Stimulated activated naive CD4-positive, alpha-beta T cell (primary cell): ENCODE measurements at regions not wholly inside any gene's neighbourhood (a gene's known extent, or its start where the extent isn't known, plus 50 kb on each side); places are given as distances from the start of the nearest gene placed in this dataset.
A peak's percentile ranks its signal among the peaks of the same experiment; 100 is the strongest.

Source experiments
- DNase-seq, 6 experiments: peaks; one replicate each; lab custom pipeline; 2025; lab: John Stamatoyannopoulos, UW

DNA sequence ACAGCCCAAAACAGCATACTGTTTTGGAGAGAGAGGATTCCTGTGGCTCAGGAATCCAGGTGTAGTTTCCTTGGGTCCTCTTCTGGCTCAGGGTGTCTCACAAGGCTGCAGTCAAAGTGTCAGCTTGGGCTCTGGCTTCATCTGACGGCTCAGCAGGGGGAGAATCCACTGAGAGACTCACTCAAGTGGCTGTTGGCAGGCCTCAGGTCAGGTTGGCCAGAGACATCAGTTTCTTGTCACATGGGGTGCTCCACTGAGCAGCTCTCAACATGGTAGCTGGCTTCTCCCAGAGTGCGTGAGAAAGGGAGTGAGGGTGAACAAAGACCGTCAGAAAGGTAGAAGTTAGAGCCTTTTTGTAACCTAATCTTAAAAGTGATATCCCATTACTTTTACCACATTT is 168.4 kb downstream of the SOCS6 start:
- DNase-seq: no peak

DNA sequence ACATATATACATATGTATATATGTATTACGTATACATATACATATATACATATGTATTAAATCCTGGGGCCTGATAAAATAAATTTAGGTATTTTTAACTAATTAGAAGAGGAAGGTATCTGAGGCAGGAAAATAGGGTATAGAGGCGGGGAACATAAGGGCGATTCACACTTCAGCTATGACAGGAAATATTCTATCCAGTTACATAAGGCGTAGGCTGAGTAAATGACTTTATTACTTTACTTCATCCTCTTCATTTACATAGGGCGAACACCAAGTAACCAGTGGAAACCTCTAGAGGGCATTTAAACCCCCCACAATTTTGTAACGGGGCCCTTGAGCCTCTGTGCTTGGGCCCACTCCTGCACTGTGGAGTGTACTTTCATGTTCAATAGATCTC is 167.5 kb downstream of the SOCS6 start:
- DNase-seq: no peak

DNA sequence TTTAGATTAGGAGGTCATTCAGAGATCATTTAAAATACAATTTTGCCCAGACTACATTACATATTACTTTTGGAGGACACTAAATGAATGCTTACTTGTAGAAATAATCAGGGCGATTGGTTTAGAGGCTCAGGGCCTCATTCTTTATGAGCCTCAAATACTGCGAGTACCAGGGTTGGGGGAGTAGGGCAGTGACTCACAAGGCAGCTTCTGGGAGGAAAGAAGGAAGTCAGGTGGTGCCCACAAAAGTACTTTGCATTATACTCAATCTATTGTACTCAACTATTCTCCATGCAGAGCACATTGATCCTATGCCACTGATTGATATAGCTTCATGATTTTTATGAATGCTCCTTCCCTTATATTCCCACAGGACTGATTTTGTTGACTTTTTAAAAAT is 166.9 kb downstream of the SOCS6 start:
- DNase-seq: no peak

DNA sequence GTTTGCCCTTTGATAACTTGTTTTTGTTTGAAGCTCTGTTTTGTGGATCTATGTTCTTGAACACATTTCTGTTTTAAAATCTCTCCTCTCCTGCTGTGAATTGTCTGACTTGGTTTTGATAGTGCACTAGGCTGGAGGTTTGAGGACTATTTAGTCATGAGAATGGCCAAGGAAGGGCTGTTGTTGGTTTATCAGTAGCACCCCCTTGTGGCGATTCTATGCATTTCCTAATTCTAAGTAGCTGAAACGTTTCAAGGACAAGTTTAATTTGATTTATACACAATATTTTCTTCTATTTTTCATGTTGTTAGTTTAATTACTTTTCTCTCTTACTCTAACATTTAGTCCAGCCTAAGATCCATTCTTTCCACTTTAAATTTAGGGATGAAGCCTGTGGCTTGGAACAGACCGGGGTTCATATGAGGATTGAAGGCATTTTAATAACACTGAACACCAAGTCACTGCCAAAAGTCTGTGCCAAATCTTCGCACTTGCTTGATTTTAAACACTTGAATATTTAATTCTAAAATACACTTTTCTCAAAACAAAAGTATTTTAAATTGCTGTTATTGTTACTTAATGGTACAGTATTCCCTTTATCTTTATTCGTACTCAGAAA is 166.0 kb downstream of the SOCS6 start:
- peak in 2 of 6 experiments; percentile 39 to 40 for DNase-seq

DNA sequence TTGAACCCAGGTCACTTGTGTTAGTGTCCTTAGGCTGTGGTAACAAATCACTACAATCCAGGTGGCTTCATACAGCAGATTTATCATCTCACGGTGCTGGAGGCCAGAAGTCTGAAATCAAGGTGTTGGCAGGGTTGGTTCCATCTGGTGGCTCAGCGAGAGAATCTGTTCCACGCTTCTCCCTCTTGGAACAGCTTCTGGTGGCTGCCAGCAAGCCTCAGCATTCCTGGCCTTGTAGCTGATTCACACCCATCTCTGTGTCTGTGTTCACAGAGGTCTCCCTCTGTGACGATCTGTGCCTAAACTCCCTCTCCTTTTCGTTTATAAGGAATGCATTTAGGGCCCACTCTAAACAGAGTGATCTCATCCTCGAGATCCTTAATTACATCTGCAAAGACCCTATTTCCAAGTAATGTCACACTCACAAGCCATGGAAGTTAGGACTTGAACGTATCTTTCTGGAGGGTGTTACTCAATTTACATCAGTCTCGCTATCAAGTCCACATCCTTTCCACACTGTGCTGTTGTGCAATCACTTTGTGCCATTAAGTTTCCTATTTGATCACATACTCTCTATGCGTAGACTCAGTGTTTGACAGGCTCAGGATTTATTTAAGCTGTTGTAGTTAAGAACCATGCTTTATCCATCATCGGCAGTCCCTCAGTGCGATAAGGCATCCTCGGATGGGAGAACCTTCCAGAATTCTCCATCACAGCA is 164.4 kb downstream of the SOCS6 start:
- DNase-seq: no peak

DNA sequence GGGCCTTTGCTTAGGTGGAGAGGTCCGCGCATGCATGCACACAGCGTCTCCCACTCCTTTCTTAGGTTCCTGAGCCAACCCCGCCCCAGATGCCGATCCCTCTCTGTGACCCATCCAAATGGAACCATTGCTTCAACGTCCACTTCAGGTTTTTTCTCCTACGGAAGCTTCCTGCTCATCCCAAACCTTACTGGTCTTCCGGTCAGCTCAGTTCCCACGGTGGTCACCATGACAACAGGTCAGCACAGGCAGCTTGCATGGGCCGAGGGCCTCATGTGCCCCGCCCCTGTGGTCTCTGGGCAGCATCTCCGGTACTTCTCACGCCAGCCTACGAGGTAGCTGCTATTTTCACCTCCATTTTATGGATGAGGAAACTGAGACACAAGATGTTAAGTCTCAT is 163.7 kb downstream of the SOCS6 start:
- no peak for DNase-seq

DNA sequence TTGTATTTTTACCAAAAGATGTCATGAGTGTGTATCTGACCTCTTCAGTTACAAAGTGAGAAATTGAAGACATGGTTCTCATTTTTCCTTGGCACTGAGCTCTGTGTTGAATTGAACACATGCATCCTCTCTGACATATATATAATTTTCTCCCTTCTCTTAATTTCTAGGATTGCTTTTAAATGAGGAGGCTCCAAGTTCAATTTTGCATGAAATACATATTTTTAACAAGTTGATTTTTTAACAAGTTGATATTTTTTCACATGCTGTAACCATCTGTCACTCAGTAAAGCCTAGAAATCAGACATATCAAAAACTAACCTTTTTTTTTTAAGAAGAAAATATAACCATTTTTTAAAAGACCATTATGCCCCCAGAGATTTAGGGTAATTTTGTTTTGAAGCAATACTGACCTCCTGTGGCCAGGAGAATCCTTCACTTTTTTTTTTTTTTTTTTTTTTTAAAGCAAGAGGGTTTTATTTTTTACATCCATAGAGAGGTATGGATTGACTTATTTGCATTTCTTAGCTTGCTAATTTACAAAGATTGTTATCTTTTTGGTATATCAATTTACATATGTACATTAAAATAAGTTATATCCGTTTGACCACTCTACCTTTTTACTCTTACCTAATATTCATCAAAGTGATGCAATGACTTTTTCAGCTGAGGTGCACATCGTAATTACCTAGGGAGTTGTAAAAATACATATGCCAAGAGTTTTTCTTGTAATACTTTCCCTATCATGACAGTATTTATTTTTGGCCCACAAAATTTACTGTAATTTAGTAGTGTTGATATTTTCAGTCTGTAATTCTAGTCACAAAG is 161.8 kb downstream of the SOCS6 start:
- DNase-seq: no peak

DNA sequence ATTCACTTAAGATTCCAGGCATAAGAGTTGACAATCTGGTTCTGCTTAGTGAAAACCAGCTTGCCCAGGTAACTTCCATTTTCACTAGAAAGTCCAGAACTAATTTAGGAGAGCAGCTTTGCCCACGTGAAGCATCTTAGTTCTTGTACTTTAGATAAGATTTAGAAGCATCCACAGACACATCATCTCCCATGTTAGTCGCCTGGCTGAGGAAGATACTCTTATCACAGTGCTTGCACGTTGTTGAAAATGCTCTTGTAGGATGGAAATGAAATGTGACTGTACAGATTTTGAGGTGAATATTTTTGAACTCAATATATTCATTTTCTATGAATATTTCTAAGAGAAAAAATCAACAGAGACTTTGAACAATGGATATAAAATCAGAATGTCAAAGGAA is 159.7 kb downstream of the SOCS6 start:
- no peak for DNase-seq

DNA sequence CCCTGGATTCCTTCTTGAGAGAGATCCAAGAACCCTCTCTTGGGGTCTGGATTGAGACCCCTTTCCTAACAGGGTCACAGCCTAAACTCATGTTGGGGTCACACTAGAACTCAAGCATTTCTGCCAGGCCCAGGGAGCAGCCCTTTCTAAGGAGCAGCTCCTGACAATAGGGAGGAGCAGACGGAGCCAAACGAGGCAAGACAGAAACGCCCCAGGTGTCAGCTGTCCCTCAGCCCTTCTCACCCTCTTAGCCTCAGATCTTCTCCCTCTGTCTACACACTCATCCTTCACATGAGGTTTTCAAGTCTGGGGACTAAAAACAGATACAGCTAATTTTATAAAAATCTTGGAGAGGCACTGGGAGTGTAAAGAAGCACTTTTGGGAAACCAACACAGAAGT is 157.2 kb downstream of the SOCS6 start:
- no peak for DNase-seq

DNA sequence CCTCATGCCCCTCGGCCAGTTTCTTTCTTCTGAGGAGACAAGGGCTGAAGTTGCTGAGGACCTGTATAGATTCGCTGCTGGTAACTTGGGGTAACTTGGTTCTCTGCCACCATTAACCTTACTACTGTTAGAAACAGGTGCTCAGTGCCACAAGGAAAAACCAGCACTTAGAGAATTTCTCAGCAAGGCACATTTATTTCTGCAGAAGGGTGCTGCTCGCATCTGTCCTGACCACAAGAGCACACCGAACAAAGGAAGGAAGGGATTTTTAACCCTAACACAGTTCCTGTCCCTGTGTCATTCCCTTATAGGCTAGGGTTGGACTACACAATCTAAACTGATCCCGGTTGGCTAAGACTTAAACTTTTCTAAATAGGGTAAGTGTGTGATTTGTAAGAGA is 154.1 kb downstream of the SOCS6 start:
- no peak for DNase-seq

DNA sequence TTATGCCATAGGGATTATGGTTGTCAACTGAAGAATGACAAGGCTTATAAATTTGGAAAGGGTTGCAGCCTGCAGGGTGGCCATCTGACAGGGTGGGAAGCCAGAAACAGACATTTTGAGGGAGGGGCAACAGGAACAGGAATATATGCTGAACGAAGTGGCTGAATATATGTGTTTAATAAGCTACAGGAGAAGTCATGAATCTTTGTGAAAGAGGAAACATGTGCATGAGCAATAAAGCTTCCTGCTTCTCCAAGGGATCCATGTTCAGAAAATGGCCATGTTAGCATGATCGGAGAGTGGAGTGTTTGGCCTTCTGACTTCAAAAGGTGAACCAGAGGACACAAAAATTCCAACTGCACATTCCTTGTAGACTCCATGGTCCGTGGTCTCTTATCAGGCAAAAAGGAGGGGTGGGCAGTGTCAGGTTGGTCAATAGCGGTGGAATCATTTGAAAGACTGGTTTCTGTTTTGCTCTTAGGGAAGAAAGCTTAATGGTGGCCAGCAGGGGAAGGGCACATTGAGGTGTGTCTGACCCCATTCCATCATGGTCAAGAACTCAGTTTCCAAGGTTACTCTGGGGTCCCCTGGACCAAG is 144.1 kb downstream of the SOCS6 start:
- no peak for DNase-seq

DNA sequence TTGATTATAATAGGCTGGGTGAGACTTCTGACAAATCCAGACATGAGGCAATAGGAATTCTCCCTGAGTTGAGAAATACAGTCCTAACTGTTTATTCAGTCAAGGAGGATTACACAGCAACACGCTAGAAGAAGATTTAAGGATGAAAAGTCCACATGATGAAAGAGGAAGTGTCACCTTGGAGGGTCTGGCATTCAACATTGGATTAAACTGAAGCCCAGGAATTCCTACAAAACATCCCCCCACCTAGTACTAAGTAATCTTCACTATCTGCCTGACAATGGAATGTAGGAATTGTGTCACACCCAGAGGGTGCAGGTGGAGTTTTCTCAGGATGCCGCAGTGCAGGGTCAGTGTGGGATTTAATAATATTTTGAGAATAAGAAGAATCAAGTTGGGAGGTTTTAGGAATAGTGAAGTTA is 142.4 kb downstream of the SOCS6 start:
- no peak for DNase-seq

DNA sequence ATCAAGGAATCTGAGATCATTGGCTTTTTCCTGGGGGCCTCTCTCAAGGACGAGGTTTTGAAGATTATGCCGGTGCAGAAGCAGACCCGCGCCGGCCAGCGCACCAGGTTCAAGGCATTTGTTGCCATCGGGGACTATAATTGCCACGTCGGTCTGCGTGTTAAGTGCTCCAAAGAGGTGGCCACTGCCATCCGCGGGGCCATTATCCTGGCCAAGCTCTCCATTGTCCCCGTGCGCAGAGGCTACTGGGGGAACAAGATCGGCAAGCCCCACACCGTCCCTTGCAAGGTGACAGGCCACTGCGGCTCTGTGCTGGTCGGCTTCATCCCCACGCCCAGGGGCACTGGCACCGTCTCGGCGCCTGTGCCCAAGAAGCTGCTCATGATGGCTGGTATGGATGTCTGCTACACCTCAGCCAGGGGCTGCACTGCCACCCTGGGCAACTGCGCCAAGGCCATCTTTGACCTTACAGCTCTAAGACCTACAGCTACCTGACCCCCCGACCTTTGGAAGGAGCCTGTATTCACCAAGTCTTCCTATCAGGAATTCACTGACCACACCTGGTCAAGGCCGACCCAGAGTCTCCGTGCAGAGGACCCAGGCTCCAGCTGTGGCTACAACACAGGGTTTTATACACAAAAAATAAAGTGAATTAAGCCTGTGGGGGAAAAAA is 141.8 kb downstream of the SOCS6 start:
- no peak for DNase-seq

DNA sequence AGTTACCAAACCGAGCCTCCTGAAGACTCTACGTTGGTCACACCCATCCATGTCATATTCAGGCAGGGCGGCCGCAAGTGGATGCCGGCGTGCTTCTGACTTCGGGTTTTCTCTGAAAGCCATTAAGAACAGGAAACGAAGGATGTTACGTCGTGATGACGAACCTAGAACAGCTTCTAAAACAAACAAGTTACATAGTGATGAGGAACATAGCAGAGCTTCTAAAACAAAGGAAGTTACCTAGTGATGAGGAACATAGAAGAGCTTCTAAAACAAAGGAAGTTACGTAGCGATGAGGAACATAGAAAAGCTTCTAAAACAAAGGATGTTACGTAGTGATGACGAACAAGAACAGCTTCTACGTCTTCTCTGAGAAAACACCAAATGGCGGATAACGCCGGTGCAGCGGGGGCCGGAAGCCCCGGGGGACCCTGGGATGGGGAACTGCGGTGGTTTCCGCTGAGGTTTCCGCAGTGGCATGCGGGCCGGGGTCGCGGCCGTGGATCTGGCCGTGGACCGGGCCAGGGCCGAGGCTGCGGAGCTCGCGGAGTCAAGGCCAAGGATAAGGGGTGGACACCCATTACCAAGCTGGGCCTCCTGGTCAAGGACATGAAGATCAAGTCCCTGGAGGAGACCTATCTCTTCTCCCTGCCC is 141.1 kb downstream of the SOCS6 start:
- DNase-seq: no peak

DNA sequence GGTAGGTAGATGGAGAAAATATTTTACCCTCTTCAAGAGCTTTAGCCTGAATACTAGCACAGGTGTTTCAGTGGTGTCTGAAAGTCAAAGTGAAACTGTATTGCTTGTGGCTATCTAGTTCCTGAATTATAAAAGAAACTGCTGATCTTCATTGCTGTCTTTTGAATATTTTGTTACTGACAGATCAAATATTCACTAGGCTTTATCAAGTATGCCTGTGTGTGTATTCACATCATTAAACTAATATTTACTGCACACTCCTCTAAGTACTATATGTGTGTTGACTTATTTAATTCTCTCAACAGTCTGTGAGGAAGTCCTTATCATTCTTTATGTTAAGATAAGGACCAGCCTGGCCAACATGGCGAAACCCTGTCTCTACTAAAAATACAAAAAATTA is 139.6 kb downstream of the SOCS6 start:
- DNase-seq: no peak

DNA sequence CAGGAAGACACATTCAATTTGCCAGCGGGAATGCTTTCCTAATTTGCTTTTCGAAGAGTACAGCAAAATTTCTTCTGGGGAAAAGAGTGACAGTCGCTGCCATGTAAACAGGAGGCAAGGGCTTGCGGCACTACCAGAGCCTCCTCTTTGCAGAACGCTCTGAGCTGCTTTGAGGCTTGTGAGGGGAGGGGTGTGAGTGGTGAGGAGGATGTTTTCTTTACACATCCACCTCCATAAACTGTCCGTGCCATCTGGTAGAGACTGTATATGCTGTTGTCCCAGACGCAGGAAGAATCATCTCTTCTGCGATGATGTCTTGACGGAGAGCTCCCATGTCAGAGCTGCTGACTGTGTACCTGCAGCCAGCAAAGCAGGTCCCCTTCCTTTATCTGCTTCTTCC is 138.0 kb downstream of the SOCS6 start:
- no peak for DNase-seq

DNA sequence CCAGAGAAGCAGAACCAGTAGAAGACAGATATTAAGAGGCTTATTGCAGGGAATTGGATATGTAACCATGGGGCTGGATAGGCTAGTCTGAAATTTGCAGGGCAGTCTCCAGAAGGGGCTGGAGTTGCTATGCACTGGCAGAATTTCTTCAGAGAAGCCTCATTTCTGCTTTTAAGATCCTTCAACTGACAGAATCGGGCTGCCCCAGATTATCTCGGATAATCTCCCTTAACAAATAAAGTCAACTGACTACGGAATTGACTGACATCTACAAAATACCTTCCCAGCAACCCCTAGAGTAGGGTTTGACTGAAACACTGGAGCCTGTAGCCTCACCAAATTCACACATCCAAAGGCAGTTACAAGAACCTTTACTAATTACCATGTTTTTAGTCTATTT is 136.4 kb downstream of the SOCS6 start:
- no peak for DNase-seq

DNA sequence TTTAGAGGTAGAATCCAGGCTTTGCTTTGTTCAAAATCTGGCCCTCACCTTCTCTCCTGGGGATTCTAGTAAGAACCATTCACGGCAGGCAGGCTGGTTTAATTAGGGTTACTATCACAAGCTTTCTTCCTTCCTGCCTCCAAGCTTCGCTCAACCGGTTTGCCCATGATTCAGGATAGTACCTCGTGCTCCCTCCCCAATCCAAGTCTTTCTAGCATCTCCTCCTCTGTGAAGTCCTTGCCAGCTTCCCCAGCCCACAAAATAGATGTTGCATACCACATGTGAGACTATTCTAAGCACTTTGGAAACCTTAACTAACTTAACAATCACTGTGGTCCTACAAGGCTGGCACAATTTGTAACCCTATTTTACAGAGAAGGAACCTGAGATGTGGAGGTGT is 135.1 kb downstream of the SOCS6 start:
- no peak for DNase-seq

DNA sequence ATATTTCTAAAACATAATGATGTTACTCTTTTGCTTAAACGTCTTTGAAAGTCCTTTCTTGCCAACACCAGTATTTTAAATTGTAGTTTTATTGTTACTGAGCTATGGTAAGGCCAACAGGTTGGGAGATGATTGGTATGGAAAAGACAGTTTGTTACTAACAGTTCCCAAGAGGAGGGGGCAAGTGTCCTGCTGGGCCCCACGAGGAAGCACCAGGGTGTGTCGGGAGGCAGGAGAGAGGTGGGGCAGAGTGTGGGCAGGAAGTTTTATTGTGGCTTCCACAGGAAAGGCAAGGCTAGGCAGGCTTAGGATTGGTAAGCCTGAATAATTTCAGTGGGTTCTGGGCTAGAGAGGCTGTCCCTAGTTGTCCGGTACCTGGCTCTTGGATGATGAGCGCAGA is 134.3 kb downstream of the SOCS6 start:
- DNase-seq: no peak

DNA sequence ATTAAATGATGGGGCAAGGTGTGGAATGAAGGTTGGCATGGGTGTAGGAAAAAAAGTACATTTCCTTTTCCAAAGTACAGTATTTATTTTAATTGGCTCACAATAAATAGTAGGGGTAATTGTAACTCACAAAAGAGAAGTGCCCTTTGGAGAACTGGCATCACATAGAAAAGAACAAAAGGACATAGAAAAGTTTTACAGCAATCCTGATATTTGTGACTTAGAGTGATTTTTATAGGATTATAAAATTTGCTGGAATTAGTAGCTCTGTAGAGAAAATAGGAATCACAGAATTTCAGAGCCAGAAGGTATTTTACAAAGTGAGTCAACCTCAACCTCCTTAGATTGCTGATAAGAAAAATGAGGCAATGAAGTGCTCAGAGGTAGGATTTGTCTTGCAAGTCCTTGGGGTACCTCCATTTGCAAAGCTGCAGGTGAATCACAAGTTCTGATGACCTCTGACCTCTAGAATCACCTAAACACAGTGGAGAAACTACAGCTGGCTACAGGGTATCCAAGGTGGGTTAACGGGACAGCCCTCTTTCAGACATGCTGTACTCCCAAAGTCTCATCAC is 133.6 kb downstream of the SOCS6 start:
- no peak for DNase-seq
